DOHH2 (cell line): ENCODE measurements at regions not wholly inside any gene's neighbourhood (a gene's known extent, or its start where the extent isn't known, plus 50 kb on each side); places are given as distances from the start of the nearest gene placed in this dataset.

ENCODE experiments used
- H3F3A ChIP-seq: fragments of 200-600 bp; sonication (generic), shearing (Covaris generic); 2 replicates; pipeline ENCODE4 v1.6.0; 2016; ENCODE audit warnings: antibody characterized with exemption, mild to moderate bottlenecking; ENCODE audit not compliant: control insufficient read depth, insufficient read depth
- H3K27ac ChIP-seq: fragments of 200-600 bp; sonication (generic); 2 replicates; pipeline ENCODE4 v1.5.1; 2014; ENCODE audit warnings: low read depth, mild to moderate bottlenecking, low read length, moderate library complexity
- H3K27me3 ChIP-seq: fragments of 200-600 bp; sonication (generic); 2 replicates; pipeline ENCODE4 v1.6.1; 2014; ENCODE audit warnings: mild to moderate bottlenecking, low read length, mixed read lengths; ENCODE audit not compliant: control insufficient read depth
- H3K36me3 ChIP-seq: fragments of 200-600 bp; sonication (generic); 2 replicates; pipeline ENCODE4 v1.6.1; 2014; ENCODE audit warnings: mild to moderate bottlenecking, low read length, moderate library complexity, mixed read lengths; ENCODE audit not compliant: control insufficient read depth
- H3K4me1 ChIP-seq: fragments of 200-600 bp; sonication (generic); 2 replicates; pipeline ENCODE4 v1.6.1; 2014; ENCODE audit warnings: mild to moderate bottlenecking, low read length, mixed read lengths; ENCODE audit not compliant: control insufficient read depth
- H3K4me2 ChIP-seq: fragments of 200-600 bp; sonication (generic); 2 replicates; pipeline ENCODE4 v1.6.0; 2014; ENCODE audit warnings: mild to moderate bottlenecking, low read length, moderate library complexity
- H3K4me3 ChIP-seq: fragments of 200-600 bp; sonication (generic); 2 replicates; pipeline ENCODE4 v1.5.1; 2014; ENCODE audit warnings: mild to moderate bottlenecking, low read length, mixed read lengths
- H3K79me2 ChIP-seq: fragments of 200-600 bp; sonication (generic); 2 replicates; pipeline ENCODE4 v1.6.1; 2014; ENCODE audit warnings: mild to moderate bottlenecking, low read length, mixed read lengths; ENCODE audit not compliant: control insufficient read depth
- H3K9me2 ChIP-seq: fragments of 200-600 bp; sonication (generic); replicated peaks from 2 replicates; pipeline ENCODE4 v1.6.1; 2014; ENCODE audit warnings: mild to moderate bottlenecking, low read length, mixed read lengths; ENCODE audit not compliant: control insufficient read depth
- H3K9me3 ChIP-seq: fragments of 200-600 bp; sonication (generic); 2 replicates; pipeline ENCODE4 v1.6.1; 2014; ENCODE audit warnings: antibody characterized with exemption, low read length, mixed read lengths; ENCODE audit not compliant: control insufficient read depth, insufficient read depth
- H4K20me1 ChIP-seq: fragments of 200-600 bp; sonication (generic); 2 replicates; pipeline ENCODE4 v1.6.0; 2014; ENCODE audit warnings: low read depth, mild to moderate bottlenecking, antibody characterized with exemption, low read length, moderate library complexity; ENCODE audit not compliant: control insufficient read depth, insufficient read depth
- CTCF ChIP-seq: fragments of 200-600 bp; sonication (generic); IDR thresholded peaks from one replicate; pipeline ENCODE4 v1.5.1; 2014; ENCODE audit warnings: antibody characterized with exemption, mild to moderate bottlenecking, low read depth, low read length; ENCODE audit not compliant: poor library complexity, severe bottlenecking
- EZH2phosphoT487 ChIP-seq: fragments of 200-600 bp; sonication (generic); IDR thresholded peaks from 2 replicates; pipeline ENCODE4 v1.6.1; 2017; ENCODE audit warnings: borderline replicate concordance, mild to moderate bottlenecking, antibody characterized with exemption, low read length, moderate library complexity, mixed read lengths

GRCh38 chr1:106047210-106047609 lies 1009.3 kb upstream of the PRMT6 start:
- Histone ChIP-seq H3K36me3 (no peaks in the 10 kb centered on the region), H4K20me1 (no peaks in the 10 kb centered on the region), H3K79me2 (no peaks in the 10 kb centered on the region), H3F3A (no peaks in the 10 kb centered on the region), H3K27ac (no peak overlapping the region), H3K4me1 (no peaks in the 10 kb centered on the region), H3K9me2 (no peaks in the 10 kb centered on the region), H3K27me3 (no peaks in the 10 kb centered on the region), H3K4me3 (no peak overlapping the region), H3K4me2 (no peak overlapping the region), H3K9me3 (no peaks in the 10 kb centered on the region)
- no peak for TF ChIP-seq CTCF
- no peak for TF ChIP-seq EZH2phosphoT487

- H3K4me3 ChIP-seq, result no peak overlapping the region
- no peaks in the 10 kb centered on the region for H3F3A ChIP-seq
- no peaks in the 10 kb centered on the region for H3K4me1 ChIP-seq
- H3K9me3 ChIP-seq, result no peaks in the 10 kb centered on the region
- H3K36me3 ChIP-seq, result no peaks in the 10 kb centered on the region
- no peaks in the 10 kb centered on the region for H4K20me1 ChIP-seq
- H3K4me2 ChIP-seq, result no peak overlapping the region
- H3K9me2 ChIP-seq, result no peaks in the 10 kb centered on the region
- no peaks in the 10 kb centered on the region for H3K79me2 ChIP-seq
- no peaks in the 10 kb centered on the region for H3K27me3 ChIP-seq
- TF ChIP-seq CTCF (no peak), EZH2phosphoT487 (no peak)
- no peak overlapping the region for H3K27ac ChIP-seq
Measured at GRCh38 chr1:106049595-106049994, 1006.9 kb upstream of the PRMT6 start.

- no peak overlapping the region for H3K4me3 ChIP-seq
- H3F3A ChIP-seq, result no peaks in the 10 kb centered on the region
- H3K36me3 ChIP-seq, result no peaks in the 10 kb centered on the region
- no peak overlapping the region for H3K4me2 ChIP-seq
- H3K9me2 ChIP-seq, result no peaks in the 10 kb centered on the region
- no peak overlapping the region for H3K27ac ChIP-seq
- H3K4me1 ChIP-seq, result no peaks in the 10 kb centered on the region; the same call in 1 of the 2 replicates
- no peaks in the 10 kb centered on the region for H3K27me3 ChIP-seq
- H3K9me3 ChIP-seq, result no peaks in the 10 kb centered on the region
- no peaks in the 10 kb centered on the region for H3K79me2 ChIP-seq
- H4K20me1 ChIP-seq, result no peaks in the 10 kb centered on the region
- TF ChIP-seq CTCF (no peak), EZH2phosphoT487 (no peak)
Measured at GRCh38 chr1:106055855-106056254, 1000.6 kb upstream of the PRMT6 start.
